Fibroblast of pulmonary artery (primary cell): ENCODE measurements at regions not wholly inside any gene's neighbourhood (a gene's known extent, or its start where the extent isn't known, plus 50 kb on each side); places are given as distances from the start of the nearest gene placed in this dataset.
A peak's percentile ranks its signal among the peaks of the same experiment; 100 is the strongest.

ENCODE experiments used
- DNase-seq: peaks from one replicate; pipeline ENCODE4 v3.0.0-alpha.2; 2010; ENCODE audit warnings: low read depth
- H3K4me3 ChIP-seq: replicated peaks from 2 replicates; pipeline ENCODE4 v1.5.1; 2011; ENCODE audit warnings: low read depth, mild to moderate bottlenecking, control low read depth, low read length, moderate library complexity
- CTCF ChIP-seq: IDR thresholded peaks from 2 replicates; pipeline ENCODE4 v1.5.1; 2011; ENCODE audit warnings: mild to moderate bottlenecking, control low read depth, low read length, inconsistent platforms; ENCODE audit errors: missing control alignments

GRCh38 chr4:67151376-67152343 lies 393.6 kb downstream of the CENPC start:
- H3K4me3 ChIP-seq, result no peak overlapping the region
- no peak for TF ChIP-seq CTCF
- DNase-seq, result peak; percentile 5

- TF ChIP-seq CTCF, result no peak
- no peak for DNase-seq
- no peak overlapping the region for H3K4me3 ChIP-seq
These were observed 403.7 kb downstream of the CENPC start for GRCh38 chr4:67141586-67141985.

GRCh38 chr4:67134616-67135015 lies 410.7 kb downstream of the CENPC start:
- TF ChIP-seq CTCF, result no peak

DNA sequence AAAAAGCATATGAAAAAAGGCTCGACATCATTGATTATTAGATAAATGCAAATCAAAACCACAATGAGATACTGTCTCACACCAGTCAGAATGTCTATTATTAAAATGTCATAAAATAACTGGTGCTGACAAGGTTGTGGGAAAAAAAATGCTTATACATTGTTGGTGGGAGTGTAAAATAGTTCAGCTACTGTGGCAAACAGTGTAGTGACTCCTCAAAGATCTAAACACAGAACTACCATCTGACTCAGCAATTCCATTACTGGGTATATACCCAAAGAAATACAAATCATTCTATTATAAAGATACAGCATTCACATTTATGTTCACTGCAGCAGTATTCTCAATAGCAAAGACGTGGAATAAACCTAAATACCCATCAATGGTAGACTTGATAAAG lies 412.1 kb downstream of the CENPC start:
- DNase-seq, result no peak
- no peak for TF ChIP-seq CTCF
- no peak overlapping the region for H3K4me3 ChIP-seq

More at GRCh38 chr4:67134616-67135015, 410.7 kb downstream of the CENPC start:
- H3K4me3 ChIP-seq, result no peak overlapping the region
- peak; percentile 5 for DNase-seq

- no peak for TF ChIP-seq CTCF
- DNase-seq, result peak; percentile 10
- H3K4me3 ChIP-seq, result no peak overlapping the region
These were observed 414.1 kb downstream of the CENPC start for GRCh38 chr4:67131224-67131623.

- no peak for DNase-seq
- TF ChIP-seq CTCF, result no peak
- no peak overlapping the region for H3K4me3 ChIP-seq
These were observed 414.9 kb downstream of the CENPC start for GRCh38 chr4:67130411-67130810.
